ENCODE measurements at regions not wholly inside any gene's neighbourhood (a gene's known extent, or its start where the extent isn't known, plus 50 kb on each side); places are given as distances from the start of the nearest gene placed in this dataset.
"Not testable (repeated sequence)": the region's sequence is repeated elsewhere in the genome, so short reads cannot be mapped to it uniquely, and the experiment has no call there.

DNA sequence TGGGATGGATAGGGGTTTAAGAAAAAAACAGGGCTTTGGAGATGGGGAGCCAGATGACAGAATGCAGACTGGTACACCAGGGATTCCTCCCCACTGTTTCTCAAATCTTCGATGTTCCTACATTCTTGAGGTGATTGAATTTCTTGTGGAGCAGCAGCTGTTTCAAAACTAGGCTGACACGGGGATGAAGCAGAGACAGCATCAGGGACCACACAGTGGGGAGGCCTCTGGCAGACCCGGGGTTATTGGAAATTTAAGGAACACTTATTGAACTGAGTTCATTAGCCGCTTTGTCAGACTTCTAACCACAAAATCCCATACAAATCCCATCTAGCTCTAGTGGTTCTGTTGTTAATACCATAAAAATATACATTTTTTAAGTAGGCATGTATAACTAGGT is 621.4 kb upstream of the GBE1 start:
- DNase-seq = no peak

DNA sequence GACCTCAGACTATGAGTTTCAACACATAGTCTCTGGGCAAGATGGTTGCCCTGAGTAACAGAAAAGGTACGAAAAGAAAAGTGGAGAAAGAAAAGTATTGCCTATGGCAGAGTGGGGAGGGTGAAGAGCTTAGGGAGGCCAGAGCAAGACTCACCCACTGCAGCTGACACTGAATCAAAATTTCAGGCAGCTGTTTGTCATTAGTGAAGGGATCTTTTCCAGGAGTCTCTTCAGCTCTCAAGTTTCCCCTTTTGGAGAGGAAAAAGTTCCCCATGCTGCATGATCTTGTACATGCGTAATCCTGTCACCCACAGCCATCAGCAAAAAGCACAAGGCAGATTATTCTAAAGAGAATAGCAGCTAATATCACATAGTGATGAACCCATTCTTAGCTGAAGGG is 616.9 kb upstream of the GBE1 start:
- no peak for DNase-seq

GRCh38 chr3:82376883-82377282 is 615.4 kb upstream of the GBE1 start:
- DNase-seq = no peak

- not testable (repeated sequence) for DNase-seq
Measured at GRCh38 chr3:82373833-82374232, 612.4 kb upstream of the GBE1 start.

DNA sequence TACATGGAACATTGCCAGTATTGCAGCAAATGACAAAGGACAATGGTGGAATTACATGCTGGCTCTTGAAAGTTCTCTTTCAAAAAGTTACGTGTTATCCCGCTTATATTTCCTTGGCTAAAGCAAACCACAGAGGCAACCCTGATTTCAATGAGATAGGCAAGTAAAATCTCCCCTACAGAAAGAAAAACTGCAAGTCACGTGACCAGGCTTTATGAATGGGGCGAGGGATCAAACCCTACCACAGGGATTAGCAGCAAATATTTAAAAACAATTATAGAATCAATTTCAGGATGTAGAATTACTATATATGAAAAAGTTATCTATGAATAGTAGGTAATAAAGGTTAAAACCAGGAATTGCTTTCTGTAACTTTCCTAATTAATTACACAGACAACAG is 603.4 kb upstream of the GBE1 start:
- DNase-seq = no peak

- DNase-seq = no peak
Measured at GRCh38 chr3:82363131-82363530, 601.7 kb upstream of the GBE1 start.

- no peak for DNase-seq
Measured at GRCh38 chr3:82355228-82355627, 593.8 kb upstream of the GBE1 start.

DNA sequence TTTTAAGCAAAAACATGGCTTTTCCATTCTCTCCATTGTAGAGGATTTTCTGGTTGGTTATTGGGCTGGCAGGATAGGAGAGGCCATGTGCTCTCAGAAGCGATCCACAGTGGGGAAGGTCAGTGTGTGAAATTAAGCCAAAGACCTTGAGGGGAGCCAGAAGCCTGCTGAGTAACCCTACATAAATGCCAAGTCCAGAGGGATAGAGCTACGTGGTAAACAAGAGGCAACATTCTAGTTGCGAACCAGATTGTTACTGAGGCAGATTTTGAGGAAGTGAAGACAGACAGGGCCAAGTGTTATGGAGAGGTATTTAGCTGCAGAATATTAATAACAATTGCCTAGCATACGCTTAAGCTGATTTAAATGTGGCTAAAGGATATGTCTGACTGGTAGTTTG is 592.8 kb upstream of the GBE1 start:
- no peak for DNase-seq

- no peak for DNase-seq
Measured at GRCh38 chr3:82353306-82354171, 592.1 kb upstream of the GBE1 start.

DNA sequence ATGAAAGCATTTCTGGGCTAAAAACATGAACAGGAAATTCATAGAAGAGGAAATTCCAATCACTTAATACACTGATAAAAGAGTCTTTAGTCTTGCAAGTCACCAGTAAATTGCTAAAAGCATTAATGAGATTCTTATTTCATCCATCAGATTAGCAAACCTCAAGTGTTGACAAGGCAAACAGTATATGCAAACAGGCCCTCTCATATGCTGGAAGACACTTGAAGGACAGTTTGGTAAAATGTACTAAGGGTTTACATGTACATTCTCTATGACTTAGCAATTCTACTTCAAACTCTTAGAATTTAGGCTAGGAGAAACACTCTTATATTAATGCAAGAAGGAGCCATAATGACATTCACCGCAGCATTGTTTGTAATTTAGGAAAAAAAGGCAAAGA is 586.1 kb upstream of the GBE1 start:
- no peak for DNase-seq

- DNase-seq = no peak
Measured at GRCh38 chr3:82342521-82342920, 581.1 kb upstream of the GBE1 start.

GRCh38 chr3:82329300-82329699 is 567.9 kb upstream of the GBE1 start:
- no peak for DNase-seq

DNA sequence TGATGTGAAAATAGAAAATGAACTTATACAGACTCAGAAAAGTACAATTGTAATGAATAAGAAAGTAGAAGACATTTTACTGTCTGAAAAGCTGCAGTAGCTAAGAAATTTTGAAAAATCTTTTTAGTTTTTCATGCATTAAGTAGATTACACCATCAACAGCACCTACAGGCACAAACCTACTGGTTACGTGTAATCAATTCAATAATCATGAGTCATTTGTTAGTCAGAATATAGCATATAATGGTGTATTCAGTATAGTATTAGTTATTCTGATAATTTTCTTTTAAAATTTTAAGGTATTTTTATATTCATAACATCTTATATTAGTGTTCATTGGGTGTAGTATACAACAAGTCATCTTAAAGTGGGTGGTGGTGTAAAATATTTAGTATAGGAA is 550.5 kb upstream of the GBE1 start:
- no peak for DNase-seq

DNA sequence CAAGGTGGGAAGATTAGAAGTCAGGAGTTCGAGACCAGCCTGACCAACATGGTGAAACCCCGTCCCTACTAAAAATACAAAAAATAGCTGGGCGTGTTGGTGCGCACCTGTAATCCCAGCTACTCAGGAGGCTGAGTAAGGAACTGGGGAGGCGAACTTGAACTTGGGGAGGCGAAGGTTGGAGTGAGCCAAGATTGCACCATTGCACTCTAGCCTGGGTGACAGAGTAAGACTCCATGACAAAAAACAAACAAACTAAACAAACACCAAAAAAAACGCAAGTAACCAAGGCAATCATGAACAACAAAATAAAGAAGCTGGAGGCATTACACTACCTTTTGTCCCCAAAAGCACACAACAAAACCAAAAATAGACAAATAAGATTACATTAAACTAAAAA is 547.3 kb upstream of the GBE1 start:
- DNase-seq = no peak

DNA sequence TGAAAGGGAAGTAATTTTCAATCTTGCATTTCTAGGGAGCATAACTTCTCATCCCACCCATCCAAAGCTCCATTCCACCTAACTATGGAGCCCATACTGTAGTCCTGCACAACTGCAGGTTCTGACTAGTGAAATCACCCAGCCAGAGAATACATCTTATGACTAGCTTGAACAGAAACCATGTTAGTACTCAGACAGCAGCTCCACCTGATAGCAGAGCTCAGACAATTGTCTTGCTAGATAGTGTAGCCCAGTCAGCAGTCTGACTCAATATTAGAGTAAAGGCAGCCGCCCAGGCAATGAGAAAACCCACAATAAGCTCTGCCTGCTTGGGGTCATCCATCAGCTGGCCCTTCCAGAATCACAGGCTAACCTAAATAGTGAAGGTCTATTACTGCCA is 544.7 kb upstream of the GBE1 start:
- no peak for DNase-seq

DNA sequence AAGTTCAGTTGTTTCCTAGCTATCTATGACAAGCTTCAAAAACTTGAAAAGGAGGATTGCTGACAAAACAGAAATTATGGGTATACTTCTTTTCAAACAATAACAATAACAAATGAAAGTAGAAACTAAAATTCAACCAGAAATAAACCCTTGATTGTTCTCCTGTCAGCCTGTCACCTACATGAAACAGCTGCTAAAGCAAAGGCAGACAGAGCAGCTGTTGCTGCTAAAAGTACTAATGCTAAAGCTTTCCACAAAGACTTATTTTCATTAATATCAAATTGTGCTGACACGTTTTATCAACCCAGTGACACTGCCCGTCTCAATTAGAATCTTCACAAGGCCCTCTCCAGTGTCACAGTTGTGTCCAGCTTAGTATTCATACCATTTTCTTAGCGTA is 533.2 kb upstream of the GBE1 start:
- DNase-seq = no peak

- DNase-seq = no peak
Measured at GRCh38 chr3:82293867-82294266, 532.4 kb upstream of the GBE1 start.

GRCh38 chr3:82293435-82293834 is 532.0 kb upstream of the GBE1 start:
- DNase-seq = no peak

DNA sequence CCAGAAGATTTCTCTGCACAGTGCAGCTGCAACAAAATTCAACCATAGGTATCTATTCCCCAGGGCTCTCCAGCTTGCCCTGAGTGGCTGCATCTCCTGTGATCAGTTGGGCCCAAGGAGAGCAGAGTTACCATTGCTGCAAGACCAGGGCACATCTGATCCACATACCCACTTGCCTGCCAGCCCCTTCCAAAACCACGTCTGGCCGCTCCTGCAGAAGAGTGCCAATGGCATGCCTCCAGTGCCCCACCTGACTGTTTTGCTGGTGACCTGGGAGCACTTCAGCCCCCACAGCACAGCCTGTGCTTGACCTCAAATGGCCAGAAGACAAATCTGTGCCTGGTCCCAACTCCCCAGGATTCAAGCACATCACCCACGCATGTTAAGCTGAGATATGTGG is 526.1 kb upstream of the GBE1 start:
- DNase-seq = no peak

DNA sequence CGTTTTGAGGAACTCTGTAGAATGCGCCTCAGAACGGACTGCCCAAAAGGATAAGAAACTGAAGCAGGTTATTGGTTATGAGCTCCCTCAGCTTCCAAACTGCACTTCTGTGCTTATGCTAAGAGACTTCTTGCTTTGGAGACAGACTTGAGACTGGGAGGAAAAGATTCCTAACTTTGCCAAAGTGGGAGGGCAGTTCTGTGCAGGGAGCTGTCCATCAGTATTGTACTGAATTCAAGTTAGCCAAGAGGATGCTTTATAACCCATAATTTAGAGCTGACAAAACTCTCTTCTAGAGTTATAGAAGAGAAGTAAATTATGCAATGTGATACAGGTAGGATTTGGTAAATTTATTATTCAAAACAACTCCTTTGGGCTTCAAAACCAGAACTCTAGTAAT is 519.8 kb upstream of the GBE1 start:
- no peak for DNase-seq

DNA sequence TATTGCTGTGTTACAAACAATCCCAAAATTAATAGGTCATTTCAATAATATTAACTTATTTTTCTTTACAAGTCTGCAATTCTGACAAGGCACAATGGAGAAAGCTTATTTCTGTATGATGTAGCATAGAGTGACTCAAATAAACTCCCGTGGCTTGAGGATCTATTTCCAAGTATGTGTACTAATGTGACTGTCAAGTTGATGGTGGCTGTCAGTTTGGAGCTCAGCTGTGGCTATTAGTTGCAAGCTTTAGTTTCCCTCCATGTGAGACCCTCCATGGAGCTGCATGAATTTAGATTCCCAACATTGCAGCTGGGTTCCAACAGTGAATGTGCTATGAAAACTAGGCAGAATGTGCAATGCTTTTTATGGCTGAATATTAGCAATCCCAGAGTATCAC is 515.5 kb upstream of the GBE1 start:
- DNase-seq = no peak

- DNase-seq = no peak
Measured at GRCh38 chr3:82274897-82275296, 513.5 kb upstream of the GBE1 start.

DNA sequence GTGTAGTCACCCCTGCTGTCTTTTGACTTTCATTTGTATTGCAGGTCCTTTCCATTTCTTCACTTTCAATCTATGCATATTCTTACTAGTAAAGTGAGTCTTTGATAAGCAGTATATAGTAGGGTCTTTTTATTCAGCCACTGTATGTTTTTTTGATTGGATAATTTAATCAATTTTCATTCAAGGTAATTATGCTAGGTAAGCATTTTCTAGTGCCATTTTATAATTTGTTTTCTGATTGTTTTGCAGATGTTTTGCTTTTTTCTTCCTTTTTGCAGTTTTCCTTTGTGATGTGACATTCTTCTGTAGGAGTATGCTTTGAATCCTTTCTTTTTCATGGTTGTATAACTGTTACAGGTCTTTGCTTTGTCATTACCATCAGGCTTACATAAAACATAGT is 504.3 kb upstream of the GBE1 start:
- no peak for DNase-seq

- DNase-seq = no peak
Measured at GRCh38 chr3:82262193-82262592, 500.7 kb upstream of the GBE1 start.

DNA sequence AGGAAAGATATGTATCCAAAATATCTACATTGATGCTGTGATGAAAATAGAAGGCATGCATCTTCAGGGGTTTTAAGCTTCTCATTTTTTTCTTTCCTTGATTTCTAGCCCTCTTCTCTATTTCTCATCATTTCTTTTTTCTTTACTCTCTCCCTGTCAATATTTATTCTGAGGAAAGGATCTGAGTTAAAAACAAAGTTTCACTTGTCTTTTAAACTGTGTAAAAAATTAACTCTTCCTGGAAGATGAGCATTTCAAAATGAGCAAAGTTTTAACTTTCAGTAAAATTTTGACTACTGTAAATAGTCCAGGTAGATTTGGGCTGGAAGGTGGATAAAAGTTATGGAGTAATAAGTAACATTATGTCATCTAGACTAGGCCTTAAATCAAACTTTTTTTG is 500.2 kb upstream of the GBE1 start:
- DNase-seq = no peak
